ENCODE measurements at regions not wholly inside any gene's neighbourhood (a gene's known extent, or its start where the extent isn't known, plus 50 kb on each side); places are given as distances from the start of the nearest gene placed in this dataset.

DNA sequence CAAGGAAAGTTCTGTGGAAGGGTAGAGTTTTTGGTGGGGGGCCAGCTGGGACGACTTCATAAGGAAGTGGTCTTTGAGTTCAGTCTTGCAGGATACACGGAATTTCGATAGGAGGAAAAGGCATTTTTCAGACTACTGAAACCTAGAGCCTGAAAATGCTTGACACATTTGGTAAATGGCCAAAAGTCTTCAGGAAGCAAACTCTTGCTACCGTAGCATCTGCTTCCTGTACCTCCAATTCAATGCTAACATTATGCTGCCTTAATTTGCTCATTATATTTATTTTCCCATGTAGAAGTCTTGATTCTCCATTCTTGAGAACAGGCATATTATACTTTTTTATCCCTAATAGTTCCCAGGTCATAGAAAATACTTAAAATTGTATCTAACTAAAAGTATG lies 129.3 kb upstream of the MED13 start:
- DNase-seq = no peak

DNA sequence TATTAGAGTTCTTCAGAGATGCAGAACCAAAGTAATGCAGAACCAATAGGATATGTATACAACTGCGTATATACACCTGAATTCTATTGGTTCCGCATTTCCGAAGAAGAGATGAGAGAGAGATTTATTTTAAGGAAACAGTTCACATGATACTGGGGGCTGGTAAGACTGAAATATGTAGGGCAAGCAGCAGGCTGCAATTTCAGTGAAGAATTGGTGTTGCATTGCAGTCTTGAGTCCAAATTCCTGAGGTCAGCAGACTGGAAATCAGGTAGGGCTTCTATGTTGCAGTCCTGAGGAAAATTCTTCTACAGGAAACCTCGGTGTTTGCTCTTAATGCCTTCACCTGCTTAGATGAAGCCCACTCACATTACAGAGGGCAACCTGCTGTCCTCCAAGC lies 128.2 kb upstream of the MED13 start:
- DNase-seq = no peak

DNA sequence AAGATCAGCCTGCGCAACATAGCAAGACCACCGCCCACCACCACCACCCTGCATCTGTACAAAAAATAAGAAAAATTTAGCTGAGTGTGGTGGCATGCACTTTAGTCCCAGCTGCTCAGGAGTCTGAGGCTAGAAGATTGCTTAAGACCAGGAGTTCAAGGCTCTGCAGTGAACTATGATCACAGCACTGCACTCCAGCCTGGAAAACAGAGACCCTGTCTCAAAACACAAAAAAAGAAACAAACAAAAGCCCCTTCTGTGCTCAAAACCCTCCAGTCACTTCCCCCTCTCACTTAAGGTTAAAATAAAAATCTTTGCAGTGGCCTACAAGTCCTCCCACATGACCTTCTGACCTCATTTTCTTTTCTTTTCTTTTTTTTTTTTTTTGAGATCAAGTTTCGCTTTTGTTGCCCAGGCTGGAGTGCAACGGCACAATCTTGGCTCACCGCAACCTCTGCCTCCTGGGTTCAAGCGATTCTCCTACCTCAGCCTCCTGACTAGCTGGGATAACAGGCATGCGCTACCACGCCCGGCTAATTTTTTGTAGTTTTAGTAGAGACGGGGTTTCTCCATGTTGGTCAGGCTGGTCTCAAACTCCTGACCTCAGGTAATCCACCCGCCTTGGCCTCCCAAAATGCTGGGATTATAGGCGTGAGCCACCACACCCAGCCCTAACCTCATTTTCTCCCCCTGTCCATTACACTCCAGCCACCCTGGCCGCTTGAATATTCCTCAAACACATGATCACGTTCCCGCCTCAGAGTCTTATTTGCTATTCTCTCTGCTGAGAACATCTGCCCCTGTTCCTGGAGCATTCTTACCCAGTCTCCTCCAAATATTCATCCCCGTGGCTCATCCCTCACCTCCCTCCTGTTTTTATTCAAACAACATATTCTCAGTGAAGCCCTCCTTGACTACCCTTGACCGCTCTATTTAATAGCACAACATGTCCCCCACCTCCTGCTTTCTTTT lies 126.6 kb upstream of the MED13 start:
- no peak for DNase-seq

DNA sequence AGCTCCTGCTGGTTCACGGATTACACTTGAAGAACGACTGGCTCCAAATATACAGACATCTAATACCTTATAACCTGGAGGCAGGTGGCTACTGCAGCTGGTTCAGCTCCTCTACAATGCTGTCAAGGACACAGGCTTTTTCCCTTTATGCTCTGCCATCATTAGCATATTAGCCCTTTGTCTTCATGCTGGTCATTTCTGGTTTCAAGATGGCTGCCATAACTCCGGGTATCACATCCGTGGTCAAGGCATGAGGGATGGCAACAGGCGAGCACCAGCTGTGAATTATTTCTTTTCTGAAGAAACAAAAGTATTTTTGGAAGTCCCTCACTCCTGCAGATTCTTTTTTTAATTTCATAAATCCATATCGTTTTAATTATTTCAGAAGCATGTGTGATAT lies 124.3 kb upstream of the MED13 start:
- no peak for DNase-seq

DNA sequence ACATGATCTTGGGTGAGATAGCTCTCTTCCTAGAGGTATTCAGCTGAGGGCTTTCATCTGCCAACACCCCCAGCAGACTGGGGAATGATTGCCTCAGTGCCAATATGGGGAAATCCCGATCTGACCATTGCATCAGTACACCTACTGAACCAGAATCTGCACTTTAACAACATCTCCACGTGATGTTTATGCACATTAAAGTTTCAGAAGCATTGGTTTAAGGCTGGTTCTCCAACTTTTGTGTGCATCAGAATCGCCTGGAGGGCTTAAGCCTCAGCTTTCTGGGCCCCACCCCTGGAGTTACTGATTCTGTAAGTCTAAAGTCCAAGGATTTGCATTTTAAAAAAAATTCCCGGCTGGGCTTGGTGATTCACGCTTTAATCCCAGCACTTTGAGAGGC lies 123.6 kb upstream of the MED13 start:
- no peak for DNase-seq

DNA sequence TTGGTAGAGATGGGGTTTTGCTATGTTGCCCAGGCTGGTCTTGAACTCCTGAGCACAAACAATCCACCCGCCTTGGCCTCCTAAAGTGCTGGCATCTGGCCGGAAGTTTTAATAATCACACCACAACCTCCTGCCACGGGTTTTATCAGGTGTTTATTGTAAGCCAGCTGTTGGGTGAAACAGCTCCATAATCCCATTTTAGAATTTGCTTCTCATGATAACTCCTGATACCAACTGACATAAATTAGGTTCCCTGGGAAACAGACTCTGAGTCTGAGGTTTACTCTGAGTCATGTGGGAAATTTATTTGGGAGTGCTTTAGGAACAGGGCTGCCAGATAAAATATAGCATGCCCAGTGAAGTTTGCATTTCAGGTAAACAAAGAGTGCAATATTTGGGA lies 122.6 kb upstream of the MED13 start:
- no peak for DNase-seq

DNA sequence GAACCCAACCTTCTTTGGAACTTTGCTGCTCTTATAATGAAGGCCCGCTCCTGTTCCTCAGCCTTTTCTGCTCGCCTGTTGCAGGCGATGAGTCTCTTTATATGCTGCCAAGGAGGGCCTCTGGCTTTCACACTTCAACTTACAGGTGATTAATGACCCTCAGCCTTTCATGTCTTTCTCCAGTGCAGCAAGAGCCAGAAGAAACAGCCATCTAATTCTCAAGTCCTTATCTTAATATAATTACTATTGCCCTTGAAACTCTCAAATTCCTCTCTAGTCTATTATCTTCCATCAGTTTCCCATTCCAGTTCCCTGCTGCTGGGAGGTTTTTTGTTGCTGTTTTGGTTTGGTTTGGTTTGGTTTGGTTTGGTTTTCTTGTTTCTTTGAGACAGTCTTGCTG lies 121.8 kb upstream of the MED13 start:
- no peak for DNase-seq

DNA sequence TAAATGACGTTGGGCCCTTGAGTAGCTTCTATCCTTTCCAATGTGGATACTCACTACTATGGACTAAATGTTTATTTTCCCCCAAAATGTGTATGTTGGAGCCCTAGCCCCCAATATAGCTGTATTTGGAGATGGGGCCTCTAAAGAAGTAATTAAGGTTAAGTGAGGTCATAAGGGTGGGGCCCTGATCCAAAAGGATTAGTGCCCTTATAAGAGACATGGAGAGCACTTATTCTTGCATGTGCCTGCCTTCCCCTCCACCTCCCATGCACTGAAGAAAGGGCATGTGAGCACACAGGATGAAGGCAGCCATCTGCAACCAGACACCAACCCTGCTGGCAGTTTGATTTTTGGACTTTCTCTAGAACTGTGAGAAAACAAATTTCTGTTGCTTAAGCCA lies 115.7 kb upstream of the MED13 start:
- DNase-seq = no peak

DNA sequence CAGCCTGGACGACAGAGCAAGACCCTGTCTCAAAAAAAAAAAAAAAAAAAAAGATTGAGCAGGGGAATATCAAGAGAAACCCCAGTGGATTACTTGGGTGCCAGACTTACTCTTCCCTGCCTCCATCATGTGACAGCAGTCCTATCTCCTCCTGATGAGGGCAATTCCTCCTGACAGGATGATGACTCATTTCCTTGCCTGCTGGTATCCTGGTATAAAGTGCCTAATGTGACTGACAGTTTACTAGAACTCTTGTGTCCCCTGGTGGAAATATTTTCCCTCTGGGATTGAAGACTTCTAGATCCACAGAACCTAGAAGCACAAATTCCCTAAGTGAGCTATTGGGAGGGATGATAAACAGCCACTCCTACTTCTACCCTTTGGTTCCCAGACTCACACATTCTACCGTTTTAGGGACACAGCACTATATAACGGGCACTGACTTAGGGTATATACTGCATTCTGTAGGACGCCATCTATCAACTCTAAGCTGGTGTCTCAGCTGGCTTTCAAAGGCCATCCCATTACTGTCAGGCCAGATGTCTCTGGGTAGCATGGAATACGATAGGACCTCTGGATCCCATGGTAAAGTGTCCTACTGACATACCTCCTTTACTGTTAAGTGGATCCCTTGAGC lies 114.6 kb upstream of the MED13 start:
- no peak for DNase-seq

DNA sequence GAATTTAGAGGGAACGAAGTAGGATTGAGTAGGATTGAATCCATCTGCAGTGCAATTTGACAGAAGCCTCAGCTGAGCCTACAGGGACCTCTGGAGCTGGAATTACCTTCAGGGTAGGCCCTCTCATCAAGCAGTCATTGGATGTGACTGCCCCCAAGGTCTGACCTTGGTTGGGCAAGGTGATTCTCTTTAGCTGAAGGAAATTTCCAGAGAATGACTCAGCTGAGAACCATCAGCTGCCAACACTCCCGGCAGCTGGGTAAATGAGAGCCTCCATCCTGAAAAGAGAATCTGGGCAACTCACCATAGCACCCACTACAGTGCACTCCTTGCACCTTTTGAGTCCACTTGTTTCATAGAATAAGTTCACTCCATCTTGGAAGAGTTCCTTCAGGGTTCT lies 113.5 kb upstream of the MED13 start:
- DNase-seq = no peak

DNA sequence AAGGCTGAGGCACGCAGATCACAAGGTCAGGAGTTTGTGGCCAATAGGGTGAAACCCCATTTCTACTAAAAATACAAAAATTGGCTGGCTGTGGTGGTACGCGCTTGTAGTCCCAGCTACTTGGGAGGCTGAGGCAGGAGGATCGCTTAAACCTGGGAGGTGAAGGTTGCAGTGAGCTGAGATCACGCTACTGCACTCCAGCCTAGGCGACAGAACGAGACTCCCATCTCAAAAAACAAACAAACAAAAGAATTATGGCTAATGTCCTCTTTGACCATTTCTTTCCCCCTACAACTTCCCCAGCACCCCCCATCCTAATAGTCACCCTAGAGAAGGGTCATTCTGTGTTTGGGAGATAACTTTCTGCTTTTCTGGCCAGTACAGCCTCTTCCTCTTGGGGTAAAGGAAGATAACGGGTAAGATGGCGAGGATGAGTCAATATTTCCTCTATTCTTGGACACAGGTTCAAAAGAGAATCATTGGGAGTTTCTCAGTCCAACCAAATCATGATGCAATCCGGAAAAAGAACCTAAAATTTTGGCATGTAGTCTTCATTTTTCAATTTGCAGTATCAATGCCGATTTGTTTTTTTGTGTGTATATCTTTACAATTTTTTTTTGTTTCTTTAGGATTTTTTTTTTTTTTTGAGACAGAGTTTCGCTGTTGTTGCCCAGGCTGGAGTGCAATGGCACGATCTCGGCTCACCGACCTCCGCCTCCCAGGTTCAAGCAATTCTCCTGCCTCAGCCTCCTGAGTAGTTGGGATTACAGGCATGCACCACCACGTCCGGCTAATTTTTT lies 107.6 kb upstream of the MED13 start:
- DNase-seq = no peak

DNA sequence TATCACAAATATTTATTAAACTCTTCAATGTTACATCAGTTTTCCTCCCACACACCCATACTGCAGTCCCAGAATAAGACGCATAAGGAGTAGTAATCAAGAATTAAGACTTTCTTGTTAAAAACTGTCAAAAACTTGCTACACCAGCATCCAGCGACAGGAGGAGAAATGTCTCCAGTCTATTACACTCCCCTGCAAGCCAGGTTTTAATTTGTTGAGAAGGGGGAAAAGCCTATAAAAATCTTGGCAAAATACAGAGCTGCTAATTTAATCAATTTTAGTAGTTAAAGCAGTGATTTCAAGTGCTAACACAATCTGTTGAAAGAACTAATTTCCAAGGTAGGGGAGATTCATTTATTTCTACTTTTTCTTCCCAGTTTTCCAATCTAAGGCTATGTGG lies 102.0 kb upstream of the MED13 start:
- no peak for DNase-seq

DNA sequence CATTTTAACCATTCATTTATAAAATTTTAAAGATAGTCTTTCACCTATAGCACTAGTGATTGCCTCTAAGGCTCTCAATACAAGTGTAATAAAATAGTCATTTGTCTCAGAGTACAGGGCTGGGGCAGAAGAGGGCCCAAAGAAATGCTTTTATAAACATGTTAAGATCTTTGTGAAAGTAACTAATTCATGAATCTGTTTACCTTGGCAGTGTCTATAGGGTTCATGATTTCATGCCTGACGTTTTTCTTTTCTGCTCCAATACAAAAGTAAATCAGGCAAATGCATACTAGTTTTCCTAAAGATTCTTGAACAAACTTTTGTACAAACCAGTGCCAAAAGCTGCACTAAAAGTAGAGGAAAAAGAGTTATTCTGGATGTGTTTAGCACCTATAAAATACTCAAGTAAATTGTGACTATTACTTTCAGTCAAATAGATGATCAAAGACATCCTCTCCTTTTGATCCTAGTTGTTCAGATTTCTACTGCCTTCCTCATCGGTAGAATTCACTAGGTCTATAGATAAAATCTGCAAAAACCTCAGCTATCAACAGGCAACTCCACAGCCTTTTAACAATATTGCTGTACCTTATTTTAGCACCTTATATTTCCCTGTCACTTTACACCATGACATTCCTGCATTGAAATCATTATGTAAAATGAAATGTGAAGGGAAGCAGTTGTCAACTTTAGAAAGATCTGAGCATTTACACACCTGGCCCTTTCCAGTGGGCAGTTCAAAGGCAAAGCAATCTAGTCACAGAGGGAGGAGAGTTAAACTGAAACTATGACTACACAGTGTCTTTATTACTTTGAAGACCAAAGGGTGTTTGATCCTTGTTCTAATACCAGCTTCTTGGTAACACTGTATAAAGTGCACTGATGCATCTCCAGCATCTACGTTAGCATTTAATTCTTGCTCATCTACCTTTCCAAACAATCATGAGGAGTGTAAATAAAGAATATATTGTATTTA lies 100.0 kb upstream of the MED13 start:
- no peak for DNase-seq

DNA sequence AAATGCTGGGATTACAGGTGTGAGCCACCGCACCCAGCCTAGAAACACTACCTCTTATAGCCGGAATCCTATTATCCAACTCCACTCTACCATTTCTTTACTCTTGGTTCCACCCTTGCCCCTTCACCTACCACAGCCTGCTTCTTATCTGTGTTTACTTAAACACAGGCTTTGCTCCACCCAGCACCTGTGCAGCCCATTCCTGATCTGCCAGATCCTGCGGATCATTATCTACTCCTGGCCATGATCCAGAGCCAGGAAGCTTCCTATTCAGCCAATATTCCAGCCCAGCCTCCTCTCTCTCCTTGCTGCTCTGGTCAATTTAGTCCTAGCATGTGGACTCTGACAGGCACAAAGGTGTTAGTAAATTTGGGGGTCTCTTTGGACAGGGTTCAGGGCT lies 98.8 kb upstream of the MED13 start:
- peak; percentile 58 for DNase-seq

DNA sequence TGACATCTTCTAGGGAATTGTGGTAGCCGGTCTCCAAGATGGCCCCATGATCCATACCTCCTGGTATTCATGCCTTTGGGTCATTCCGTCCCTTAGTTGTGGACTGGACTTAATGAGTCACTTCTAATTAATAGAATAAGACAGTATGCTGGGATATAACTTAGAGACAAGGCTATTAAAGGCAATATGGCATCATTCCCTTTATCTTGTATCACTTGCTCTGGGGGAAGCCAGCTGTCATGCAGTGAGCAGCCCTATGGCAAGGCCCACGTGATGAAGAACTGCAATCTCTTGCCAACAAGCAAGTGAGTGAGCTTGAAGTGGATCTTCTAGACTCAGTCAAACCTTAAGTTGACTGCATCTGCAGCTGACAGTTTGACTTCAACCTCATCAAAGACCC lies 97.8 kb upstream of the MED13 start:
- no peak for DNase-seq

DNA sequence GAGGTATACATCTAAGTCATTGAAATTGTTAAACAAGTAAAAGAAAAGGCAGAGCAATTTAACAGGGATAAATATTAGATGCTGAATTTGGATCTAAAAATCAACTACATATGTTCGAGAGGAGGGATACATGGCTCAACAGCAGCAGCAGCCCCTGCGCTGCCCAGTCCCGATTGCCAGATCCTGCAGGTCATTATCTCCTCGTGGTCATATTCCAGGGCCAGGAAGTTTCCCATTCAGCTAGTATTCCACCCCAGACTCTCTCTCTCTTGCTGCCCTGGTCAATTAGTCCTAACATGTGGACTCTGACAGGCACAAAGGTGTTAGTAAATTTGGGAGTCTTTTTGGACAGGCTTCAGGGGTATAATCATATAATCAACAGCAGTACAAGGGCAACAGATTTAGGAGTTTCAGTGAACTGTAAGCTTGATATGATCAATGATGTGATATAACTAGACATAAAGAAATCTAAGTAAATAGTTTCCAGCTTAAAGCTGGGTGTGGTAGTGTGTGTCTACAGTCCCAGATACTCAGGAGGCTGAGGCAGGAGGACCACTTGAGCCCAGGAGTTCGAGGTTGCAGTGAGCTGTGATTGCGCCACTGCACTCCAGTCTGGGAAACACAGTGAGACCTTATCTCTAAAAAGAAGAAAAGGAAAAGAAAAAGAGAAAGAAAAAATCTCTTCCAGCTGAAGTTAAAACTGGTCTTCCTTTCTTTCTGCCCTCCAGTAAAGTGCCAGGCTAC lies 96.5 kb upstream of the MED13 start:
- DNase-seq = no peak

DNA sequence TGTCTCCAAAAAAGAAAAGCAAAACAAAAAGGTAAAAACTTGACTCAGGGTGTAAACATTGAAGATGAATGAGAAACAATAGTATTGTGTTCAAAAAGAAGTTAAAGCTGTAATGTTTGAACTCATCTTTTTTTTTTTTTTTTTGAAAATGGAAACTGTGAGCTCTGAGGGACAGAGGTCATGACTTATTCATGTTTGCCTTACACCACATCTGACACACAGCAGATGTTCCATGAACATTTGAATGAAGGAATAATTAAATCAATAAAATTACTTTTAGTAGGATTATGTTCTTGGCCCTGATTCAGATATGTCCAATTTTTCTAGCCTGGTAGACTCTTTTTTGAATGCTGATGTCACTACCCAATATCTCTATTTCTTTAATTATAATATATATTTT lies 95.7 kb upstream of the MED13 start:
- no peak for DNase-seq

DNA sequence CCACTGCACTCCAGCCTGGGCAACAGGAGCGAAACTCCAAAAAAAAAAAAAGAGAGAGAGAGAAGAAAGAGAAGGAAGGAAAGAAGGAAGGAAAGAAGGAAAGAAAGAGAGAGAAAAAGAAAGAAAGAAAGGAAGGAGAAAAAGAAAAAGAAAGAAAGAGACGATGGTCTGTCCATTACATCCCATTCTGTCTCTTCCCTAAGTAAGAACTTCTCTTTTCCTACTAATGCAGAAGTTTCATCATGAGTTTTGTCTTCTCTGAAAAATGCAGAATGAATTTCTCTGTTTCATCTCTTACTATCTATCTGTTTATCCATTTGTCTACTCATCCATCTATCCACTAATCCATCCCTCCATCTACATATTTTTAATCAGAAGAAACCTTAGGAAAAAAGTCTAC lies 94.9 kb upstream of the MED13 start:
- no peak for DNase-seq

DNA sequence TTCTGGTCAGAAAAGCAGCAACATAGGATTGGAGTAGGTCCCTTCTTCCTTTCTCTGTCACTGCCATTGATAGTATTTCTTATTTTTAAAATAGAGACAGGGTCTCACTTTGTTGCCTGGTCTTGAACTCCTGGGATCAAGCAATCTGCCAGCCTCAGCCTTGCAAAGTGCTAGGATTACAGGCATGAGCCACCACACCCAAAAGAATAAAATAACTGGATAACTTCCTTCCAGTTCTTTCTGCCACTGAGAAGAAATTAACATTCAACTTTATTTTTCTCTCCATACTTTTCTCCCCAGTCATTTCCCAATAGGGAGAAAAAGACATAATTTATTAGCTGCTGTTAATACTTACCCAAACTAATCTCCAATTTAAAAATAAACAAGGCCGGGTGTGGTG lies 91.9 kb upstream of the MED13 start:
- DNase-seq = no peak

DNA sequence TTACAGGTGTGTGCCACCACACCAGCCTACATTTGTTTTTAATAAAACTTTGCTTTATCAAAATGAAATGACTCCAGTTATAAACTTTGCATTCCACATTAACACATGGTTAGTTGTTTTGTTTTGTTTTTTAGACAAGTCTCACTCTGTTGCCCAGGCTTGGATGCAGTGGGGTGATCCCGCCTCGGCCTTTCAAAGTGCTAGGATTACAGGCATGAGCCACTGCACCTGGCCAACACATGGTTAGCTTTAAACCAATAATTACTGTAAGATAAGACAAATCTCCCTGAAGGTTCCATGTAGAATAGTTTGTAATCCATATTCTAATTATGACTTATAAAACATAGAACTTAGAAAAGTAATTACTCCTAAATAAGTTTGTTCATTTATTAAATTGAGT lies 89.8 kb upstream of the MED13 start:
- no peak for DNase-seq

DNA sequence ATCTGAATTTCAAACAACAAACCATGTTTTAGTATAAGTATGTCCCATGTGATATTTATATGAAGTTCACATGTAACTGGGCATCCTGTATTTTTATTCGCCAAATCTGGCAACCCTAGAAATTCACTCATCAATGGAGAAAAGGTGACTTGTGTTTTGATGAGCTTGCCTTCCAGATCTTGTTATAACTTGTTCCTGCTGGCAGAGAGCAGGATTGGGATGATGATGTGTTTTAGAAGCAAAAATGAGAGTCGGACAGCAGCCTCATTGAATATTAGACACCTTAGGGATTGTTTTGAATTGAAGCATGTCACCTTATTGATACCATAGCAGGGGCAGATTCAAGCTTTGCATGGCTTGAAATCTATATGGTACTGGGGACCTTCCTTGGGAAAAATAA lies 85.4 kb upstream of the MED13 start:
- no peak for DNase-seq

DNA sequence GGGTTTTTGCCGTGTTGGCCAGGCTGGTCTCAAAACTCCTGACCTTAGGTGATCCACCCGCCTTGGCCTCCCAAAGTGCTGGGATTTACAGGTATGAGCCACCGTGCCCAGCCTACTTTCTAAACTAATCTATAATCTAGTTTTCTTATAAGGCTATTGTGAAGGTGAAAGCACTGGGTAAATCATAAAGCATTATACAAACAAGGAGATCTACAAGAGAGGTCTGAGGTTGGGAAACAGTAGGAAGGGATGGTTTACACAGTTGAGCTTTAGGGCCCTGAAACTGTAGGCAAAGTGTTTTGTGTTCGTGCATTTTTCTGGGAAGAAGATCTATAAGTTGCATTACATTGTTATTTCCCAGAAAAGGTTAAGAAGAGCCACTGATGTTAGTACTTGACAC lies 84.9 kb upstream of the MED13 start:
- no peak for DNase-seq

Measured in NCI-H345 (cell line).